Neural cell (in vitro differentiated cells): ENCODE measurements at regions not wholly inside any gene's neighbourhood (a gene's known extent, or its start where the extent isn't known, plus 50 kb on each side); places are given as distances from the start of the nearest gene placed in this dataset.

ENCODE experiments used
- H2AFZ ChIP-seq: fragments of 200-600, 300-800 bp; sonication (generic), shearing (Covaris generic); 2 replicates; pipeline ENCODE4 v1.6.0; 2014; ENCODE audit warnings: low read depth, mild to moderate bottlenecking, antibody characterized with exemption, low read length, moderate library complexity
- H3F3A ChIP-seq: fragments of 200-600 bp; shearing (Covaris generic); 2 replicates; pipeline ENCODE4 v1.6.1; 2016; ENCODE audit warnings: mild to moderate bottlenecking, moderate library complexity, mixed read lengths, antibody characterized with exemption, low read length; ENCODE audit not compliant: insufficient read depth, poor library complexity, severe bottlenecking
- H3K27ac ChIP-seq: fragments of 200-600, 300-800 bp; sonication (generic), shearing (Covaris generic); 2 replicates; pipeline ENCODE4 v1.5.1; 2014; ENCODE audit warnings: mild to moderate bottlenecking, low read length, moderate library complexity
- H3K27me3 ChIP-seq: fragments of 300-800, 200-600 bp; sonication (generic), shearing (Covaris generic); 2 replicates; pipeline ENCODE4 v1.6.0; 2014; ENCODE audit warnings: mild to moderate bottlenecking, low read depth, low read length, moderate library complexity; ENCODE audit not compliant: insufficient read depth
- H3K36me3 ChIP-seq: fragments of 300-800, 200-600 bp; sonication (generic), shearing (Covaris generic); 2 replicates; pipeline ENCODE4 v1.5.1; 2014; ENCODE audit warnings: mild to moderate bottlenecking, antibody characterized with exemption, low read length, moderate library complexity; ENCODE audit not compliant: insufficient read depth
- H3K4me2 ChIP-seq: fragments of 300-800, 200-600 bp; sonication (generic), shearing (Covaris generic); 2 replicates; pipeline ENCODE4 v1.6.0; 2014; ENCODE audit warnings: mild to moderate bottlenecking, low read length
- H3K4me3 ChIP-seq: fragments of 300-800, 200-600 bp; sonication (generic), shearing (Covaris generic); 2 replicates; pipeline ENCODE4 v1.5.1; 2014; ENCODE audit warnings: mild to moderate bottlenecking, low read length, moderate library complexity
- H3K79me2 ChIP-seq: fragments of 200-600 bp; shearing (Covaris generic); replicated peaks from 2 replicates; pipeline ENCODE4 v1.6.0; 2014; ENCODE audit warnings: mild to moderate bottlenecking, low read length, moderate library complexity; ENCODE audit not compliant: insufficient read depth
- H3K9ac ChIP-seq: fragments of 300-800, 200-600 bp; sonication (generic), shearing (Covaris generic); 2 replicates; pipeline ENCODE4 v1.6.1; 2016; ENCODE audit warnings: mild to moderate bottlenecking, low read length, mixed read lengths
- H3K9me2 ChIP-seq: fragments of 200-600 bp; shearing (Covaris generic); 2 replicates; pipeline ENCODE4 v1.6.1; 2016; ENCODE audit warnings: mild to moderate bottlenecking, low read length, mixed read lengths; ENCODE audit not compliant: insufficient read depth
- H3K9me3 ChIP-seq: fragments of 200-600, 300-800 bp; sonication (generic), shearing (Covaris generic); 2 replicates; pipeline ENCODE4 v1.6.1; 2016; ENCODE audit warnings: mild to moderate bottlenecking, mixed run types, low read length, moderate library complexity, mixed read lengths
- H4K20me1 ChIP-seq: fragments of 200-600 bp; shearing (Covaris generic); 2 replicates; pipeline ENCODE4 v1.6.1; 2016; ENCODE audit warnings: mild to moderate bottlenecking, mixed run types; ENCODE audit not compliant: insufficient read depth
- EP300 ChIP-seq: fragments of 450-650 bp; conservative IDR thresholded peaks from 2 replicates; pipeline ENCODE4 v1.6.1; 2014; ENCODE audit warnings: antibody characterized with exemption, mild to moderate bottlenecking, moderate library complexity; ENCODE audit not compliant: poor library complexity, severe bottlenecking
- EZH2 ChIP-seq: fragments of 200-600, 300-800 bp; shearing (Covaris generic), sonication (generic); IDR thresholded peaks from 2 replicates; pipeline ENCODE4 v1.6.1; 2014; ENCODE audit warnings: antibody characterized with exemption, low read length, borderline replicate concordance, mild to moderate bottlenecking; ENCODE audit not compliant: insufficient read depth, poor library complexity, severe bottlenecking
- MXI1 ChIP-seq: fragments of 450-650 bp; conservative IDR thresholded peaks from 2 replicates; pipeline ENCODE4 v1.6.1; 2014; ENCODE audit warnings: antibody characterized with exemption, mild to moderate bottlenecking; ENCODE audit not compliant: poor library complexity, severe bottlenecking
- POLR2AphosphoS5 ChIP-seq: IDR thresholded peaks from 2 replicates; pipeline ENCODE4 v1.6.1; 2012
- RAD21 ChIP-seq: fragments of 450-650 bp; conservative IDR thresholded peaks from 2 replicates; pipeline ENCODE4 v1.6.1; 2014; ENCODE audit warnings: antibody characterized with exemption, mild to moderate bottlenecking, moderate library complexity
- SMC3 ChIP-seq: fragments of 450-650 bp; conservative IDR thresholded peaks from 2 replicates; pipeline ENCODE4 v1.6.1; 2014; ENCODE audit warnings: antibody characterized with exemption, mild to moderate bottlenecking, moderate library complexity; ENCODE audit not compliant: poor library complexity
- TAF1 ChIP-seq: IDR thresholded peaks from 2 replicates; pipeline ENCODE4 v1.6.1; 2012; ENCODE audit warnings: low read depth
- TF ChIP-seq, protein P1 (sequence below): fragments of 450-650 bp; IDR thresholded peaks from 2 replicates; pipeline ENCODE4 v1.5.1; 2014; ENCODE audit warnings: antibody characterized with exemption, mild to moderate bottlenecking, moderate library complexity; ENCODE audit not compliant: poor library complexity, severe bottlenecking
- TF ChIP-seq, protein P2 (sequence below): IDR thresholded peaks from 2 replicates; pipeline ENCODE4 v1.6.1; 2012; ENCODE audit warnings: borderline replicate concordance

- H3K27ac ChIP-seq, result no peak overlapping the region
- H3K9me3 ChIP-seq, result peaks cover 4% of the 10 kb centered on the region
- H3K9me2 ChIP-seq, result no peaks in the 10 kb centered on the region
- no peak overlapping the region for H3K9ac ChIP-seq
- H3K4me2 ChIP-seq, result no peak overlapping the region
- H3F3A ChIP-seq, result no peaks in the 10 kb centered on the region
- no peaks in the 10 kb centered on the region for H3K36me3 ChIP-seq
- no peak overlapping the region for H3K4me3 ChIP-seq
- no peaks in the 10 kb centered on the region for H3K27me3 ChIP-seq
- H3K79me2 ChIP-seq, result no peaks in the 10 kb centered on the region
- no peaks in the 10 kb centered on the region for H4K20me1 ChIP-seq
- H2AFZ ChIP-seq, result no peak overlapping the region
- TF ChIP-seq EP300, result no peak
- no peak for TF ChIP-seq RAD21
- no peak for TF ChIP-seq TAF1
- no peak for TF ChIP-seq MXI1
- no peak for TF ChIP-seq POLR2AphosphoS5
- TF ChIP-seq, protein P1, sequence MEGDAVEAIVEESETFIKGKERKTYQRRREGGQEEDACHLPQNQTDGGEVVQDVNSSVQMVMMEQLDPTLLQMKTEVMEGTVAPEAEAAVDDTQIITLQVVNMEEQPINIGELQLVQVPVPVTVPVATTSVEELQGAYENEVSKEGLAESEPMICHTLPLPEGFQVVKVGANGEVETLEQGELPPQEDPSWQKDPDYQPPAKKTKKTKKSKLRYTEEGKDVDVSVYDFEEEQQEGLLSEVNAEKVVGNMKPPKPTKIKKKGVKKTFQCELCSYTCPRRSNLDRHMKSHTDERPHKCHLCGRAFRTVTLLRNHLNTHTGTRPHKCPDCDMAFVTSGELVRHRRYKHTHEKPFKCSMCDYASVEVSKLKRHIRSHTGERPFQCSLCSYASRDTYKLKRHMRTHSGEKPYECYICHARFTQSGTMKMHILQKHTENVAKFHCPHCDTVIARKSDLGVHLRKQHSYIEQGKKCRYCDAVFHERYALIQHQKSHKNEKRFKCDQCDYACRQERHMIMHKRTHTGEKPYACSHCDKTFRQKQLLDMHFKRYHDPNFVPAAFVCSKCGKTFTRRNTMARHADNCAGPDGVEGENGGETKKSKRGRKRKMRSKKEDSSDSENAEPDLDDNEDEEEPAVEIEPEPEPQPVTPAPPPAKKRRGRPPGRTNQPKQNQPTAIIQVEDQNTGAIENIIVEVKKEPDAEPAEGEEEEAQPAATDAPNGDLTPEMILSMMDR, result no peak
- no peak for TF ChIP-seq EZH2
- TF ChIP-seq, protein P2, sequence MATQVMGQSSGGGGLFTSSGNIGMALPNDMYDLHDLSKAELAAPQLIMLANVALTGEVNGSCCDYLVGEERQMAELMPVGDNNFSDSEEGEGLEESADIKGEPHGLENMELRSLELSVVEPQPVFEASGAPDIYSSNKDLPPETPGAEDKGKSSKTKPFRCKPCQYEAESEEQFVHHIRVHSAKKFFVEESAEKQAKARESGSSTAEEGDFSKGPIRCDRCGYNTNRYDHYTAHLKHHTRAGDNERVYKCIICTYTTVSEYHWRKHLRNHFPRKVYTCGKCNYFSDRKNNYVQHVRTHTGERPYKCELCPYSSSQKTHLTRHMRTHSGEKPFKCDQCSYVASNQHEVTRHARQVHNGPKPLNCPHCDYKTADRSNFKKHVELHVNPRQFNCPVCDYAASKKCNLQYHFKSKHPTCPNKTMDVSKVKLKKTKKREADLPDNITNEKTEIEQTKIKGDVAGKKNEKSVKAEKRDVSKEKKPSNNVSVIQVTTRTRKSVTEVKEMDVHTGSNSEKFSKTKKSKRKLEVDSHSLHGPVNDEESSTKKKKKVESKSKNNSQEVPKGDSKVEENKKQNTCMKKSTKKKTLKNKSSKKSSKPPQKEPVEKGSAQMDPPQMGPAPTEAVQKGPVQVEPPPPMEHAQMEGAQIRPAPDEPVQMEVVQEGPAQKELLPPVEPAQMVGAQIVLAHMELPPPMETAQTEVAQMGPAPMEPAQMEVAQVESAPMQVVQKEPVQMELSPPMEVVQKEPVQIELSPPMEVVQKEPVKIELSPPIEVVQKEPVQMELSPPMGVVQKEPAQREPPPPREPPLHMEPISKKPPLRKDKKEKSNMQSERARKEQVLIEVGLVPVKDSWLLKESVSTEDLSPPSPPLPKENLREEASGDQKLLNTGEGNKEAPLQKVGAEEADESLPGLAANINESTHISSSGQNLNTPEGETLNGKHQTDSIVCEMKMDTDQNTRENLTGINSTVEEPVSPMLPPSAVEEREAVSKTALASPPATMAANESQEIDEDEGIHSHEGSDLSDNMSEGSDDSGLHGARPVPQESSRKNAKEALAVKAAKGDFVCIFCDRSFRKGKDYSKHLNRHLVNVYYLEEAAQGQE, result no peak
- TF ChIP-seq SMC3, result no peak
Measured at GRCh38 chr7:21064698-21065648, 278.3 kb upstream of the SP8 start.

- TF ChIP-seq, protein P1, result no peak
- TF ChIP-seq, protein P2, result no peak
- Histone ChIP-seq H3K36me3 (no peaks in the 10 kb centered on the region), H3K79me2 (no peaks in the 10 kb centered on the region), H3K9ac (no peak overlapping the region), H2AFZ (no peak overlapping the region), H3K27ac (no peak overlapping the region), H3K9me2 (no peaks in the 10 kb centered on the region), H3K9me3 (peaks cover 4% of the 10 kb centered on the region), H3F3A (no peaks in the 10 kb centered on the region), H4K20me1 (no peaks in the 10 kb centered on the region), H3K4me3 (no peak overlapping the region), H3K4me2 (no peak overlapping the region), H3K27me3 (no peaks in the 10 kb centered on the region)
Measured at GRCh38 chr7:21066221-21066620, 279.5 kb upstream of the SP8 start.
